HepG2 (cell line): ENCODE measurements at regions not wholly inside any gene's neighbourhood (a gene's known extent, or its start where the extent isn't known, plus 50 kb on each side); places are given as distances from the start of the nearest gene placed in this dataset.

ENCODE experiments used
- CHCHD3 ChIP-seq: sonication (generic); formaldehyde crosslinking; IDR thresholded peaks from 2 replicates; pipeline ENCODE4 v1.8.0; 2022; ENCODE audit warnings: mild to moderate bottlenecking, missing genetic modification reagents, moderate library complexity
- ELF4 ChIP-seq: sonication (generic); formaldehyde crosslinking; IDR thresholded peaks from 2 replicates; pipeline ENCODE4 v1.5.0; 2020; ENCODE audit warnings: missing genetic modification reagents, mild to moderate bottlenecking, moderate library complexity, borderline replicate concordance
- FOXO4 ChIP-seq: sonication (generic); formaldehyde crosslinking; conservative IDR thresholded peaks from 2 replicates; pipeline ENCODE4 v1.8.1; 2023; ENCODE audit warnings: missing genetic modification reagents
- GABPA ChIP-seq, 2 experiments: IDR thresholded peaks; 2 replicates each; pipeline ENCODE4 v1.6.1; 2011 to 2016; ENCODE audit warnings: low read depth in 2 of 2, low read length in 1 of 2, missing biosample characterization in 1 of 2, missing genetic modification characterization in 1 of 2
- HCFC1 ChIP-seq: fragments of 150-350 bp; IDR thresholded peaks from 2 replicates; pipeline ENCODE4 v1.6.1; 2014; ENCODE audit warnings: low read depth, low read length
- ZFP36 ChIP-seq: fragments of 150-350 bp; IDR thresholded peaks from 2 replicates; pipeline ENCODE4 v1.6.1; 2018; ENCODE audit warnings: borderline replicate concordance, low read length, low read depth; ENCODE audit not compliant: partially characterized antibody
- ZFY ChIP-seq: sonication (generic); formaldehyde crosslinking; IDR thresholded peaks from 2 replicates; pipeline ENCODE4 v1.4.0; 2020; ENCODE audit warnings: missing genetic modification reagents
- ZNF564 ChIP-seq: sonication (generic); formaldehyde crosslinking; IDR thresholded peaks from 2 replicates; pipeline ENCODE4 v1.8.1; 2023; ENCODE audit warnings: mild to moderate bottlenecking, missing genetic modification reagents
- ZNF567 ChIP-seq: sonication (generic); formaldehyde crosslinking; IDR thresholded peaks from 2 replicates; pipeline ENCODE4 v1.8.1; 2023; ENCODE audit warnings: mild to moderate bottlenecking, missing genetic modification reagents, borderline replicate concordance
- TF ChIP-seq, protein P1 (sequence below): sonication (generic); formaldehyde crosslinking; IDR thresholded peaks from 2 replicates; pipeline ENCODE4 v1.5.0; 2020; ENCODE audit warnings: mild to moderate bottlenecking, missing genetic modification reagents

DNA sequence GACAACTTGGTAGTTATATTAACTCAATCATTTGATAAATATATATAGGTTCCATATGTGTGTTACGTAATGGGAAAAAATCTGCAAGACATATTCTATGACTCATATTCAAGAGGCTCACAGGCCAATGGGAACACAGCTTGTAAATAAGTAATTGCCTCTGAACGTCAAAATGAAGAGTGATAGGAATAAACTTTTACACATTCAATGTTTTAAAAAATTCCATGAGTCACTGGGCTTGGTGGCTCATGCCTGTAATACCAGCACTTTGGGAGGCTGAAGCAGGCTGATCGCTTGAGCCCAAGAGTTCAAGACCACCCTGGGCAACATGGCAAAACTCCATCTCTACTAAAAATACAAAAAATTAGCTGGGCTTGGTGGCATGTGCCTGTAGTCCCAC, 209.4 kb upstream of the MCHR2 start:
- TF ChIP-seq ZNF564 (CRISPR knock-in tag) (no peak), HCFC1 (no peak), FOXO4 (CRISPR knock-in tag) (no peak), ZFP36 (no peak), ELF4 (CRISPR knock-in tag) (no peak), GABPA (IDR thresholded peaks at IDR 0.05; ENCODE audit: low read depth, low read length) (no peak), GABPA (CRISPR knock-in tag; IDR thresholded peaks at IDR 0.05; ENCODE audit: low read depth) (no peak), ZFY (CRISPR knock-in tag) (no peak), CHCHD3 (no peak), ZNF567 (CRISPR knock-in tag) (no peak)
- TF ChIP-seq, protein P1, sequence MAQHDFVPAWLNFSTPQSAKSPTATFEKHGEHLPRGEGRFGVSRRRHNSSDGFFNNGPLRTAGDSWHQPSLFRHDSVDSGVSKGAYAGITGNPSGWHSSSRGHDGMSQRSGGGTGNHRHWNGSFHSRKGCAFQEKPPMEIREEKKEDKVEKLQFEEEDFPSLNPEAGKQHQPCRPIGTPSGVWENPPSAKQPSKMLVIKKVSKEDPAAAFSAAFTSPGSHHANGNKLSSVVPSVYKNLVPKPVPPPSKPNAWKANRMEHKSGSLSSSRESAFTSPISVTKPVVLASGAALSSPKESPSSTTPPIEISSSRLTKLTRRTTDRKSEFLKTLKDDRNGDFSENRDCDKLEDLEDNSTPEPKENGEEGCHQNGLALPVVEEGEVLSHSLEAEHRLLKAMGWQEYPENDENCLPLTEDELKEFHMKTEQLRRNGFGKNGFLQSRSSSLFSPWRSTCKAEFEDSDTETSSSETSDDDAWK (CRISPR knock-in tag) = no peak
